RWPE1 (cell line): ENCODE measurements at regions not wholly inside any gene's neighbourhood (a gene's known extent, or its start where the extent isn't known, plus 50 kb on each side); places are given as distances from the start of the nearest gene placed in this dataset.
A peak's percentile ranks its signal among the peaks of the same experiment; 100 is the strongest.
"Not testable (repeated sequence)": the region's sequence is repeated elsewhere in the genome, so short reads cannot be mapped to it uniquely, and the experiment has no call there.

Experiments
- CTCF ChIA-PET: fragments of 350-600 bp; sonication (Branson Sonifier 250); formaldehyde crosslinking; extraction: SDS; loops from one replicate; lab custom pipeline; 2021; lab: Yijun Ruan, JAX
- POLR2A ChIA-PET: fragments of 400-600 bp; formaldehyde crosslinking; extraction: SDS; loops from one replicate; lab custom pipeline; 2020; ENCODE audit warnings: antibody characterized with exemption; ENCODE audit not compliant: low non-redundant PET; lab: Yijun Ruan, JAX
- DNase-seq: peaks from one replicate; pipeline ENCODE4 v3.0.0; 2012; ENCODE audit warnings: low spot score
- H3K27ac ChIP-seq: fragments of 450-650 bp; 2 replicates; pipeline ENCODE4 v1.5.1; 2017
- TF ChIP-seq, protein P1 (sequence below): fragments of 450-650 bp; conservative IDR thresholded peaks from 2 replicates; pipeline ENCODE4 v1.5.1; 2017; ENCODE audit warnings: low read depth, mild to moderate bottlenecking

DNA sequence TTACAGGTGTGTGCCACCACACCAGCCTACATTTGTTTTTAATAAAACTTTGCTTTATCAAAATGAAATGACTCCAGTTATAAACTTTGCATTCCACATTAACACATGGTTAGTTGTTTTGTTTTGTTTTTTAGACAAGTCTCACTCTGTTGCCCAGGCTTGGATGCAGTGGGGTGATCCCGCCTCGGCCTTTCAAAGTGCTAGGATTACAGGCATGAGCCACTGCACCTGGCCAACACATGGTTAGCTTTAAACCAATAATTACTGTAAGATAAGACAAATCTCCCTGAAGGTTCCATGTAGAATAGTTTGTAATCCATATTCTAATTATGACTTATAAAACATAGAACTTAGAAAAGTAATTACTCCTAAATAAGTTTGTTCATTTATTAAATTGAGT is 89.8 kb upstream of the MED13 start:
- ChIA-PET CTCF (no interaction called here), POLR2A (no interaction called here)
- TF ChIP-seq, protein P1, sequence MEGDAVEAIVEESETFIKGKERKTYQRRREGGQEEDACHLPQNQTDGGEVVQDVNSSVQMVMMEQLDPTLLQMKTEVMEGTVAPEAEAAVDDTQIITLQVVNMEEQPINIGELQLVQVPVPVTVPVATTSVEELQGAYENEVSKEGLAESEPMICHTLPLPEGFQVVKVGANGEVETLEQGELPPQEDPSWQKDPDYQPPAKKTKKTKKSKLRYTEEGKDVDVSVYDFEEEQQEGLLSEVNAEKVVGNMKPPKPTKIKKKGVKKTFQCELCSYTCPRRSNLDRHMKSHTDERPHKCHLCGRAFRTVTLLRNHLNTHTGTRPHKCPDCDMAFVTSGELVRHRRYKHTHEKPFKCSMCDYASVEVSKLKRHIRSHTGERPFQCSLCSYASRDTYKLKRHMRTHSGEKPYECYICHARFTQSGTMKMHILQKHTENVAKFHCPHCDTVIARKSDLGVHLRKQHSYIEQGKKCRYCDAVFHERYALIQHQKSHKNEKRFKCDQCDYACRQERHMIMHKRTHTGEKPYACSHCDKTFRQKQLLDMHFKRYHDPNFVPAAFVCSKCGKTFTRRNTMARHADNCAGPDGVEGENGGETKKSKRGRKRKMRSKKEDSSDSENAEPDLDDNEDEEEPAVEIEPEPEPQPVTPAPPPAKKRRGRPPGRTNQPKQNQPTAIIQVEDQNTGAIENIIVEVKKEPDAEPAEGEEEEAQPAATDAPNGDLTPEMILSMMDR = no peak
- no peak overlapping the region for H3K27ac ChIP-seq
- DNase-seq = no peak

DNA sequence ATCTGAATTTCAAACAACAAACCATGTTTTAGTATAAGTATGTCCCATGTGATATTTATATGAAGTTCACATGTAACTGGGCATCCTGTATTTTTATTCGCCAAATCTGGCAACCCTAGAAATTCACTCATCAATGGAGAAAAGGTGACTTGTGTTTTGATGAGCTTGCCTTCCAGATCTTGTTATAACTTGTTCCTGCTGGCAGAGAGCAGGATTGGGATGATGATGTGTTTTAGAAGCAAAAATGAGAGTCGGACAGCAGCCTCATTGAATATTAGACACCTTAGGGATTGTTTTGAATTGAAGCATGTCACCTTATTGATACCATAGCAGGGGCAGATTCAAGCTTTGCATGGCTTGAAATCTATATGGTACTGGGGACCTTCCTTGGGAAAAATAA is 85.4 kb upstream of the MED13 start:
- no peak overlapping the region for H3K27ac ChIP-seq
- TF ChIP-seq, protein P1 = no peak
- ChIA-PET POLR2A (no interaction called here), CTCF (no interaction called here)
- peak; percentile 45 for DNase-seq

DNA sequence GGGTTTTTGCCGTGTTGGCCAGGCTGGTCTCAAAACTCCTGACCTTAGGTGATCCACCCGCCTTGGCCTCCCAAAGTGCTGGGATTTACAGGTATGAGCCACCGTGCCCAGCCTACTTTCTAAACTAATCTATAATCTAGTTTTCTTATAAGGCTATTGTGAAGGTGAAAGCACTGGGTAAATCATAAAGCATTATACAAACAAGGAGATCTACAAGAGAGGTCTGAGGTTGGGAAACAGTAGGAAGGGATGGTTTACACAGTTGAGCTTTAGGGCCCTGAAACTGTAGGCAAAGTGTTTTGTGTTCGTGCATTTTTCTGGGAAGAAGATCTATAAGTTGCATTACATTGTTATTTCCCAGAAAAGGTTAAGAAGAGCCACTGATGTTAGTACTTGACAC is 84.9 kb upstream of the MED13 start:
- ChIA-PET POLR2A (no interaction called here), CTCF (no interaction called here)
- TF ChIP-seq, protein P1 = no peak
- DNase-seq = no peak
- H3K27ac ChIP-seq = no peak overlapping the region

DNA sequence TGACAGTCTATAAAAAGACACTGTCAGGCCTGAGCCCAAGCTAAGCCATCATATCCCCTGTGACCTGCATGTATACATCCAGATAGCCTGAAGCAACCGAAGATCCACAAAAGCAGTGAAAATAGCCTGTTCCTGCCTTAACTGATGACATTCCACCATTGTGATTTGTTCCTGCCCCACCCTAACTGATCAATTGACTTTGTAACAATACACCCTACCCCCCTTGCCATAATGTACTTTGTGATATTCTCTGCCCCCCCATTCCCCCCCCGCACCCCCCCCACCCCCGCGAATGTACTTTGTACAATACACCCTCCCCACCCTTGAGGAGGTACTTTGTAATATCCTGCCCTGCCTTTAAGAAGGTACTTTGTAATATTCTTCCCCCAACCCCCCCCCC is 82.2 kb upstream of the MED13 start:
- CTCF ChIA-PET = no interaction called here
- H3K27ac ChIP-seq = no peak overlapping the region
- no peak for DNase-seq
- TF ChIP-seq, protein P1 = no peak
- POLR2A ChIA-PET = no interaction called here

DNA sequence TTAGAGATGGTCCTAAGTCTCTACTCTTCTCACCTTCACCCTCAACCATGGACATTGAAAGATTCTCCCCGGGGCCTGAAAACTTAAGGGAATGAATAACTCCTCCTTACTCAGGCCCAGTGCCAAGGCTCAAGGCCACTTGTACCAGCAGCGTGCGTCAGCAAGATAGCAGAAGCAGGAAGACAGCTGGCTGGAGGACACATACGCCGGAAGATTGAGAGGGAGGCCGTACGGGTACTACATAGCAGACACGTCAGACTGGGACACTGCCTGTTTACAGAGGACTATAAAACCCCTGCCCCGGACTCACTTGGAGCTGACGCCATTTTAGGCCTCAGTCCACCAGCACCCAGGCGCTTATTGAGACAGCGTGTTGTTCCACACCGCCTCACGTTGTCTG is 75.8 kb upstream of the MED13 start:
- H3K27ac ChIP-seq = no peak overlapping the region
- TF ChIP-seq, protein P1 = no peak
- ChIA-PET CTCF (interaction anchor here (0.6 kb wide), 1 partner anchor 31 kb away, joined by 3 read pairs; no protein-coding TSS in a partner anchor), POLR2A (no interaction called here)
- no peak for DNase-seq

DNA sequence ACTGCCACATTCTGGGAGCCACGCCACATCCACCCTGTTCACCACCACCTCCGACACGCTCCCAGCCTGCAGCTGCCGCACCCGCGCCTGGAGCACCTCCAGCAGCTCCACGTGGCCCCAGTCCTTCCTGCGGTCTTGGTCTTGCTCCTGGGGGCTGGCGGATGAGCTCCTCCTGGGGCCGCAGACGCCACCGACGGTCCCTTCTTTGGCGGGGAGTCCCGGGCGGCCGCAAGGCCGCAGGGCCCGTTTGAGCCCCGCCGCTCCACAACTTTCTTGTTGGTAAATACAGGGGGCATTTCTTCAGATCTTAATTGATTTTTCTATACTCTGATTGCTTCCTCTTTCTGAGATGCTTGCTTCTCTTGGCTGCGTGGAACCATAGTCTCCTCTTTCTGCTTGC is 75.3 kb upstream of the MED13 start:
- POLR2A ChIA-PET = no interaction called here
- H3K27ac ChIP-seq = no peak overlapping the region
- no peak for DNase-seq
- TF ChIP-seq, protein P1 = no peak
- CTCF ChIA-PET = interaction anchor here (0.6 kb wide), 1 partner anchor 31 kb away, joined by 3 read pairs; no protein-coding TSS in a partner anchor

DNA sequence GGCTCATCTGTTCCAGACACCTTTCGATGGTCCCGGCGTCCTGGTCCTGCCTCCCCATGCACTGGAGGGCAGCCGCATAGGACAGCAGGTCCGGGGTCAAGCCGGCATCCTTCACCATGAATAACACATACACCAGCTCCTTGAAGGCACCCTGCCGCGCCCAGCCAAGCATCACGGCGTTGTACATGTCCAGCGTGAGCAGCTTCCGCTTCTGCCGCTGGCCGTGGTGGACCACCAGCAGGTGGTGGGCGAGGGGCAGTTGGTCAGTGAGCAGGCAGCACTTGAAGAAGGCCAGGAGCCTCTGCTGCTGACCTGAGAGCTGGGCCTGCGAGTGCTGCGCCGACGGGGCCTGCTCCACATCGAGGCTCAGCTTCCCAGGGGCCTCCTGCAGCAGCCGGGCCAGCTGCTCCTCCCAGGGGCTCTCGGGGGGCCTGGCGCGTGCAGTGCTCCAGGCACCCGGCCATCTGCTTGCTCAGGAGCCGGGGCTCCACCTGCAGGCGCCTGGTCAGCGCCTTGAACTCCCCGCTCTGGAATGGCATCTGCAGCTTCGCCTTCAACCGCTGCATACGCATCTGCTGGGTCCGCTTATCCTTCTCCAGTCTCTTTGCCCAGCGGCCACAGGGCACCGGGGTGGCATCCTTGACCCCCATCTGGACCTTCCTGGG is 74.7 kb upstream of the MED13 start:
- DNase-seq, H3K27ac ChIP-seq, CTCF ChIA-PET, POLR2A ChIA-PET: not testable (repeated sequence)
